Effector memory CD8-positive, alpha-beta T cell (primary cell): ENCODE measurements at regions not wholly inside any gene's neighbourhood (a gene's known extent, or its start where the extent isn't known, plus 50 kb on each side); places are given as distances from the start of the nearest gene placed in this dataset.

Experiments
- ATAC-seq: fragments of 150-1000 bp; cut with Tn5 transposase; replicated peaks from 2 replicates; pipeline ENCODE4 v1.10.0; 2021; ENCODE audit warnings: mild to moderate bottlenecking, moderate library complexity
- DNase-seq, 3 experiments: peaks; one replicate each; pipeline ENCODE4 v3.0.0; 2021
- H3K27ac Mint-ChIP-seq, 2 donors: one replicate each; pipeline ENCODE4 v1.8.0; 2022; ENCODE audit warnings: mild to moderate bottlenecking in 2 of 2, mixed read lengths in 2 of 2, moderate library complexity in 2 of 2
- H3K27me3 Mint-ChIP-seq, 2 donors: one replicate each; pipeline ENCODE4 v1.8.0; 2022; ENCODE audit warnings: mixed read lengths in 2 of 2
- H3K36me3 Mint-ChIP-seq: one replicate; pipeline ENCODE4 v1.8.0; 2022; ENCODE audit warnings: mild to moderate bottlenecking, moderate library complexity, mixed read lengths; ENCODE audit not compliant: insufficient read depth
- H3K4me1 Mint-ChIP-seq, 2 donors: one replicate each; pipeline ENCODE4 v1.8.0; 2022; ENCODE audit warnings: low read depth in 2 of 2, mixed read lengths in 2 of 2
- H3K4me3 Mint-ChIP-seq, 2 donors: one replicate each; pipeline ENCODE4 v1.8.0; 2022; ENCODE audit warnings: mild to moderate bottlenecking in 2 of 2, mixed read lengths in 2 of 2, moderate library complexity in 2 of 2
- H3K9me3 Mint-ChIP-seq, 2 donors: one replicate each; pipeline ENCODE4 v1.8.0; 2022; ENCODE audit warnings: mixed read lengths in 2 of 2

GRCh38 chr15:95417761-95418160, 912.7 kb upstream of the NR2F2 start:
- Mint-ChIP-seq H3K4me1 (no peaks in the 10 kb centered on the region), H3K9me3 (peaks cover 2 to 8% of the 10 kb centered on the region in 2 donors), H3K36me3 (no peaks in the 10 kb centered on the region), H3K4me3 (no peak overlapping the region), H3K27me3 (no peaks in the 10 kb centered on the region), H3K27ac (no peak overlapping the region)
- ATAC-seq: no peak
- no peak for DNase-seq

DNA sequence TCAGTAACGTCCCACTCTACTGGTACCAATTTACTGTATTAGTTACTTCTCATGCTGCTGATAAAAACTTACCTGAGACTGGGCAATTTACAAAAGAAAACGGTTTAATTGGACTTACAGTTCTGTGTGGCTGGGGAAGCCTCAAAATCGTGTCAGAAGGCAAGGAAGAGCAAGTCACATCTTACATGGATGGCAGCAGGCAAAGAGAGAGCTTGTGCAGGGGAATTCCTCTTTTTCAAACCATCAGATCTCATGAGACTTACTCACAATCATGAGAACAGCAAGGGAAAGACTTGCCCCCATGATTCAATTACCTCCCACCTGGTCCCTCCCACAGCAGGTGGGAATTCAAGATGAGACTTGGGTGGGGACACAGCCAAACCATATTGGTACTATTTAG, 908.2 kb upstream of the NR2F2 start:
- Mint-ChIP-seq H3K9me3 (peaks cover 4 to 8% of the 10 kb centered on the region in 2 donors), H3K4me3 (no peak overlapping the region), H3K27me3 (no peaks in the 10 kb centered on the region), H3K27ac (no peak overlapping the region), H3K4me1 (no peaks in the 10 kb centered on the region), H3K36me3 (no peaks in the 10 kb centered on the region)
- no peak for DNase-seq
- no peak for ATAC-seq

DNA sequence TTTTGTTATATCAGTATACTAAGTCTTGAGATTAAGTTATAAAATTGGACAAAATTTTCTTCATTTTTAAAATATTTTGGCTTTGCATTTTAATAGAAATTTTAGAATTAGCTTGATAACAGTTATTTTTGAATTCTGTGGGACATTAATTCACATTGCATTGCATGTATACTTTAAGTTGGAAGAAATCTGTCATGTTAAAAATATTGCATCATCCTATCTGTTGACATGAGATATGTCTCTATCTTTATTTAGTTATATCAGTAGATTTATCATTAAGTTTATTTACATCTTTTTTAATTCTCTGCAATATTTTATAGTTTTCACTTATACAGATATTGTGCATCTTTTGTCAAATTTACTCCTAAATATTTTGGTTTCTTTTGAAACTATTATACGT, 904.6 kb upstream of the NR2F2 start:
- no peak overlapping the region for H3K27ac Mint-ChIP-seq
- no peak overlapping the region for H3K4me3 Mint-ChIP-seq
- ATAC-seq (no peak), DNase-seq (no peak)
- peaks cover 1 to 8% of the 10 kb centered on the region in 2 donors for H3K4me1 Mint-ChIP-seq
- H3K9me3 Mint-ChIP-seq: peaks cover 4 to 8% of the 10 kb centered on the region in 2 donors
- no peaks in the 10 kb centered on the region for H3K27me3 Mint-ChIP-seq
- H3K36me3 Mint-ChIP-seq: no peaks in the 10 kb centered on the region

- Mint-ChIP-seq H3K27me3 (no peaks in the 10 kb centered on the region), H3K36me3 (no peaks in the 10 kb centered on the region)
Measured at GRCh38 chr15:95429345-95429744, 901.2 kb upstream of the NR2F2 start.

DNA sequence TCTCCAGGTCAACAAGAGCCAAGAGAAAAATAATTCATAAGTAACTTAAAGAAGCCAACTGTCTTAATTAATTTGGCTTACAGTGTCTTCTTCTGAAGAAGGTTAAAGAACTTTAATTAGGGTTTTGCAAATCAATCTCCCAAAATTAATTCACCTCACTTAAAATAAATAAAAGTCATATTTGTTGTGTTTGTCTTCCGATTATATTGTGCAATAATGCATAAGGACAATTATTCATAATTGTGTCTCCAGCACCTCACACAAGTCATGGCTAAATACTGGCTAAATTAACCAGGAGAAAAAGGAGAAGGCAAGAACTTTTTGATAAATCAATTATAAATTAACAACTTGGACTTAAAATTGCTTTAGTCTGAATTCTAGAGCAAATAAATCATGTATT, 899.0 kb upstream of the NR2F2 start:
- ATAC-seq (no peak), DNase-seq (no peak)
- peaks cover 0 to 8% of the 10 kb centered on the region in 2 donors for H3K27me3 Mint-ChIP-seq
- H3K27ac Mint-ChIP-seq: no peak overlapping the region
- peaks cover 0 to 3% of the 10 kb centered on the region in 2 donors for H3K9me3 Mint-ChIP-seq
- H3K4me3 Mint-ChIP-seq: no peak overlapping the region
- H3K4me1 Mint-ChIP-seq: peaks cover 1 to 8% of the 10 kb centered on the region in 2 donors
- H3K36me3 Mint-ChIP-seq: no peaks in the 10 kb centered on the region

More at GRCh38 chr15:95429345-95429744, 901.2 kb upstream of the NR2F2 start:
- H3K27ac Mint-ChIP-seq: no peak overlapping the region
- H3K9me3 Mint-ChIP-seq: peaks cover 0 to 3% of the 10 kb centered on the region in 2 donors
- ATAC-seq (no peak), DNase-seq (no peak)
- no peak overlapping the region for H3K4me3 Mint-ChIP-seq
- peaks cover 1 to 8% of the 10 kb centered on the region in 2 donors for H3K4me1 Mint-ChIP-seq

DNA sequence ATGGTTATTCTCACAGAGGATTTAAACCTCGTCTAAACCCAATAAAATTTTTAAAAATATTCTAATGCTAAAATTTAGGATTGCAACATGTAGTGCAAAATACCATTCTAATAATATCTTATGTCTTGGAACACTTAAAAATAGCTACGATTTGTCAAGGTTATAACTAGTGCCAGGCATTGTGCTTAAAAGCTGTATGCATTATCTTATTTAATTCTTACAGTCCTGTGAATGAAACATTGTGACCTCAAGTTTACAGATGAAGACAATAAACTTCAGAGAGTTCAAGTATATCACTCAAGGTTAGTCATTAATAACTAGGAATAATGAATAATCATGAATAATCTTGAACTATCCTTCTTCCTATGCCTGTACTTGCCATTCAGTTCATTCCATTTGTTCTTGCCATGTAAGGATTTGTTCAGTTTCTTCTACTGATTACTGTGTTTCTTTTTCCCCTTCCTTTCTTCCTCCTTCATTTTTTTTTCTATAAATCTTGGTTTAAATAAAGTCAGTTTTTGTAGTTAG, 897.6 kb upstream of the NR2F2 start:
- H3K4me1 Mint-ChIP-seq: peaks cover 1 to 8% of the 10 kb centered on the region in 2 donors
- no peak overlapping the region for H3K27ac Mint-ChIP-seq
- peaks cover 0 to 13% of the 10 kb centered on the region in 2 donors for H3K27me3 Mint-ChIP-seq
- H3K9me3 Mint-ChIP-seq: no peaks in the 10 kb centered on the region
- ATAC-seq (no peak), DNase-seq (no peak)
- H3K36me3 Mint-ChIP-seq: no peaks in the 10 kb centered on the region
- H3K4me3 Mint-ChIP-seq: no peak overlapping the region

DNA sequence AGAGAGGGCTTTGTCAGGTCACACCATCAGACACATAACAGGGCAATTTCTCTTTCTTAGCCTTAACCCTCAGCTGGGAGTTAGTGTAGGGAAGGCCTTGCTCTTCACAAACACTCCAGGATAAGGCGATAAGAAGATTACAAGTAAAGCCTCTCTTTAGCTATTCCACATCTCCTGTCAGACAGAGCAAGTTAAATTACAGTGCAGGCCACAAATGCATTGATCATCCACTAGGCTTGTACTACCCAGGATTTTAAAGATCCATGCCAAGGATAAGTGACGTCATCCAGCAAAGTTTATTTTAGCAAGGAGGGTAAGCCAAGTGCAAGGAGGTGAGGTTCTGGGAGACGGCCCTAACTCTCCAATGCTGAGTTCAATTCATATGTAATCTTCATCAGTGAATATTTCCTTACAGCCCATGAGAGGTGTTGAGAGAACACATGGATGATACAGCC, 890.6 kb upstream of the NR2F2 start:
- Mint-ChIP-seq H3K4me1 (peaks cover 2 to 6% of the 10 kb centered on the region in 2 donors), H3K27me3 (peaks cover 0 to 13% of the 10 kb centered on the region in 2 donors), H3K27ac (no peak overlapping the region), H3K36me3 (no peaks in the 10 kb centered on the region), H3K4me3 (no peak overlapping the region), H3K9me3 (peaks cover 0 to 5% of the 10 kb centered on the region in 2 donors)
- ATAC-seq (no peak), DNase-seq (no peak)

- peaks cover 0 to 5% of the 10 kb centered on the region in 2 donors for H3K9me3 Mint-ChIP-seq
- DNase-seq (no peak), ATAC-seq (no peak)
- H3K27me3 Mint-ChIP-seq: peaks cover 0 to 12% of the 10 kb centered on the region in 2 donors
- H3K27ac Mint-ChIP-seq: no peak overlapping the region
- no peaks in the 10 kb centered on the region for H3K36me3 Mint-ChIP-seq
- H3K4me1 Mint-ChIP-seq: peaks cover 2 to 6% of the 10 kb centered on the region in 2 donors
- H3K4me3 Mint-ChIP-seq: no peak overlapping the region
Measured at GRCh38 chr15:95440712-95441111, 889.8 kb upstream of the NR2F2 start.

DNA sequence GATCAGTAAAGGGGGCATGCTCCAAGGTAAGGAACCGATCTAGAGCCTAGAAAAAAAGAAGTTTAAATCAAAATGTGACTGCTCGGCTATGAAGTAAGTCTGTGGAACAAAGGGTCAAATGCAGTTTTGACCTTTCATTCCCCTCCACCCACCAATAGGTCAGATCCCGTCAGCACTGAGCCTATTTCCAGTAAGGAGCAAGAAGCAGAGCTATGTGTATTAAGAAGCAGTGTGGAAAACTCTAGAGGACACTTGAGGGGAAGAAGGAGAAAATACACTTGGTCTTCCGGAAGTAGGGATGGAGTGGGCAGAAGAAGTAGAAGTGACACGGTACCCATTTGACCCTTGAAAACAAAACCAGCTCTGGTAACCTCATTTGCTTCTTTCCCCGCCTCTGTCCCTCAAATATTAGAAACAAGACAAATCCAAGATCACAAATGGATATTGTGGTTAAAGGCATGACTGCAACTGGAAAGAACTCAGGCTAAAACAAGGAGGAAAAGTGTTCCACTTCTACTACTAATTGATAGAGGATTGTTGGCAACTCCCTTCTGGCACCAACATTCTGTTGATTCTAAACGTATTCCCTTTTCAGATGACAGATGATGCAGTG, 888.3 kb upstream of the NR2F2 start:
- Mint-ChIP-seq H3K4me3 (no peak overlapping the region), H3K27ac (no peak overlapping the region), H3K27me3 (no peaks in the 10 kb centered on the region), H3K36me3 (no peaks in the 10 kb centered on the region), H3K9me3 (peaks cover 0 to 8% of the 10 kb centered on the region in 2 donors), H3K4me1 (peaks cover 9 to 17% of the 10 kb centered on the region in 2 donors)
- no peak for ATAC-seq
- no peak for DNase-seq

- Mint-ChIP-seq H3K36me3 (no peaks in the 10 kb centered on the region), H3K27ac (no peak overlapping the region), H3K9me3 (peaks cover 0 to 8% of the 10 kb centered on the region in 2 donors), H3K4me1 (peaks cover 9 to 26% of the 10 kb centered on the region in 2 donors), H3K27me3 (no peaks in the 10 kb centered on the region), H3K4me3 (no peak overlapping the region)
- no peak for DNase-seq
- no peak for ATAC-seq
Measured at GRCh38 chr15:95444860-95445259, 885.6 kb upstream of the NR2F2 start.

DNA sequence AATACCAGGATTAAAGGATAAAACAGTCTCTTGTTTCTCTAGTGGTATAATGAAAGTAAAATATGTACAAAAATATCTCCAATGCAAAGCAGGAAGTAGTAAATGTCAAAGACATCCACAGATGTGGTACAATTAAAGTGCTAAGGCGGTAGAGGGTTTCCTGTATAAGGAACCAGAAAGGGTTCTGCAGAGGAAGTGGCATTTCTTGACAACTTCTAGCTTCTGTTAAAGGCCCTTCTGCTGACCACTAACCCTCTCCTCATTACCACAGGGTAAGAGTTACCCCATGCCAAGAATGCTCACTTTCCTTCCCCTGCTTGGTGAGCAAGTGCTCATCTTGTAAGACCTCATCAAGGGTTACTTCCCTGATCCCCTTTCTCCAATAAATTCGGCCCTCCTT, 883.6 kb upstream of the NR2F2 start:
- peaks cover 9 to 26% of the 10 kb centered on the region in 2 donors for H3K4me1 Mint-ChIP-seq
- peak overlapping the region in 1 of 2 donors; percentile 59 for H3K27ac Mint-ChIP-seq
- peak overlapping the region; percentile 21 to 68 for H3K4me3 Mint-ChIP-seq
- peaks cover 0 to 8% of the 10 kb centered on the region in 2 donors for H3K9me3 Mint-ChIP-seq
- ATAC-seq: peak; percentile 96
- H3K36me3 Mint-ChIP-seq: no peaks in the 10 kb centered on the region
- DNase-seq: peak; percentile 16 to 42 (median 17)
- H3K27me3 Mint-ChIP-seq: no peaks in the 10 kb centered on the region

DNA sequence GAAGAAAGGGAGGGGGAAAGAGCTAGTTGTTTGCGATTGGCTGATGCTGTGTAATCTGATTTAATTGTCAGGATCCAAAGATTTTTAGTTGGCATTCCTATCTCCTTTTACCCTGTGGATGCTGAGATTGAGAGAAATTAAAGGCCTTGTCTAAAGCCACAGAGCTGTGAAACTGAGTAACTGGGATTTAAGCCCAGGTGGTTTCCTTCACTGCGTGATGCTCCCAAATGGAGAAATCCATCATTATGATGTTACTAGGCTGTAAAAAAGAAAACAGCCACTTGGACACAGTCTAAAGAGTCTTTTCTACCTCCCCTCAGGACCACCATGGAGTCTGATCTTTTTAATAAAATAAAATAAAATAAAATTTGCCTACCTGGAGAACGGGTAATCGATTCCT, 883.0 kb upstream of the NR2F2 start:
- no peaks in the 10 kb centered on the region for H3K27me3 Mint-ChIP-seq
- H3K27ac Mint-ChIP-seq: peak overlapping the region in 1 of 2 donors; percentile 59
- no peak for ATAC-seq
- H3K9me3 Mint-ChIP-seq: peaks cover 0 to 8% of the 10 kb centered on the region in 2 donors
- no peak for DNase-seq
- peak overlapping the region; percentile 21 to 68 for H3K4me3 Mint-ChIP-seq
- no peaks in the 10 kb centered on the region for H3K36me3 Mint-ChIP-seq
- H3K4me1 Mint-ChIP-seq: peaks cover 9 to 26% of the 10 kb centered on the region in 2 donors

DNA sequence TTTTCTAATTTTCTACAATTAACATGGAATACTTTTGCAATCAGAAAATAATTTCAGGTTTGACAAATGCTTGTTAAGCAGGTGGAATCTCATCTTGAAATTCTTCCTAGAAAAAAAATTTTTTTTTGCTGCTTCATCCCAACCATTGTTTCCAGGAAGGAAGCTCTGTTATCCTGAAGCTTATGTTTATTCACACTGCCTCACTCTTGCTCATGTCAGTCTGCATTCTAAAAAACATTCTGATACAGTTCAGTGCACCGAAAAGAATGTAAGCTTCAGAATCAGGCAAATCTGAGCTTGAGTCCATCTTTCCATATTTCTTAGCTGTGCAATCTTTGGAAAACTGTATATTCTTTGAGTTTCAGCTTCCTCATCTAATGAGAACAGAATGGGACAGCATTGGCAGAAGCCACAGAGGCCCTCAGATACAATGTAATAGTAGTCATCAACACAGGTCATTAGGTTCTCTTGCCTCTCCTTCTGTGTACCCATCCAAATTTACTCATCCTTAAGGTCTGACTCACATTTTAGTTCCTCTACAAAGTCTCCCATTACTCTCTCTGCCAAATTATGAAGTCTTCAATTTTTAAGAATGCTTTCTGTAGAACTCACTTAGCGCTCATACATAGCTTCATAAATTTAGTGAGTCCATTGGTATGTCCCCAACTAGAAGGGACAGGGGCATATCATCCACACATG, 881.8 kb upstream of the NR2F2 start:
- H3K4me3 Mint-ChIP-seq: no peak overlapping the region
- DNase-seq: no peak
- no peaks in the 10 kb centered on the region for H3K36me3 Mint-ChIP-seq
- peaks cover 7 to 19% of the 10 kb centered on the region in 2 donors for H3K4me1 Mint-ChIP-seq
- no peak for ATAC-seq
- H3K27me3 Mint-ChIP-seq: no peaks in the 10 kb centered on the region
- H3K27ac Mint-ChIP-seq: no peak overlapping the region
- peaks cover 0 to 3% of the 10 kb centered on the region in 2 donors for H3K9me3 Mint-ChIP-seq

DNA sequence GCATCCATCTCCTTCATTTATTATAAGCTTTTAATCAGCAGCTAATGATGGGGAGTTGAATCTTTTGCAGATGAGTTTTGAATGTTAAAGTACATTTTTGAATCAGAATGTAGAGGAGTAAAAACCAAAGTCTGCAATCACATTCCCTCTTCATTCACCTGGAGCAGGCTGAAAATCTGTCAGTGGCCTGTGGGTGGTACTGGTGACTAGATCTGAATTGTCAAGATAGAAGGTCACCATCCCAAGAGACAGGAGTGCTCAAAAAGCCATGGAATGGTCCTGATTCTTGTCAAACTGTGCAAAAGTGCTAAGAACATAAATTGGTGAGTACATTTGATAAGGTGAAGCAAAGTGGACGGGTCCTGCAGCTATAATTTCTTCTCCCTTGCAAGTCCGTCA, 881.3 kb upstream of the NR2F2 start:
- Mint-ChIP-seq H3K27me3 (no peaks in the 10 kb centered on the region), H3K36me3 (no peaks in the 10 kb centered on the region), H3K9me3 (peaks cover 0 to 3% of the 10 kb centered on the region in 2 donors), H3K4me3 (no peak overlapping the region), H3K27ac (no peak overlapping the region), H3K4me1 (peaks cover 7 to 19% of the 10 kb centered on the region in 2 donors)
- DNase-seq (no peak), ATAC-seq (no peak)
